ENCODE measurements at regions not wholly inside any gene's neighbourhood (a gene's known extent, or its start where the extent isn't known, plus 50 kb on each side); places are given as distances from the start of the nearest gene placed in this dataset.

- H3K27me3 Mint-ChIP-seq (ENCODE audit: unreplicated experiment) = no peaks in the 10 kb centered on the region
- H3K4me3 Mint-ChIP-seq (ENCODE audit: unreplicated experiment) = no peak overlapping the region
- DNase-seq = no peak
- H3K36me3 Mint-ChIP-seq (ENCODE audit: unreplicated experiment) = no peaks in the 10 kb centered on the region
- H3K27ac Mint-ChIP-seq (ENCODE audit: unreplicated experiment) = no peak overlapping the region
- no peaks in the 10 kb centered on the region for H3K4me1 Mint-ChIP-seq (ENCODE audit: low read depth, unreplicated experiment)
- TF ChIP-seq CTCF (IDR thresholded peaks at IDR 0.05; ENCODE audit: partially characterized antibody, unreplicated experiment) = no peak
- H3K9me3 Mint-ChIP-seq (ENCODE audit: unreplicated experiment) = peaks cover 2% of the 10 kb centered on the region
Measured at GRCh38 chr4:28435314-28435713, 1574.7 kb downstream of the STIM2 start.

GRCh38 chr4:28436191-28437080, 1575.8 kb downstream of the STIM2 start:
- no peak overlapping the region for H3K27ac Mint-ChIP-seq (ENCODE audit: unreplicated experiment)

GRCh38 chr4:28443371-28443770, 1582.7 kb downstream of the STIM2 start:
- DNase-seq = no peak
- Mint-ChIP-seq H3K4me1 (ENCODE audit: low read depth, unreplicated experiment) (peaks cover 6% of the 10 kb centered on the region), H3K27me3 (ENCODE audit: unreplicated experiment) (no peaks in the 10 kb centered on the region), H3K4me3 (ENCODE audit: unreplicated experiment) (no peak overlapping the region), H3K27ac (ENCODE audit: unreplicated experiment) (no peak overlapping the region), H3K9me3 (ENCODE audit: unreplicated experiment) (peaks cover 3% of the 10 kb centered on the region), H3K36me3 (ENCODE audit: unreplicated experiment) (no peaks in the 10 kb centered on the region)
- no peak for TF ChIP-seq CTCF (IDR thresholded peaks at IDR 0.05; ENCODE audit: partially characterized antibody, unreplicated experiment)

More at GRCh38 chr4:28436191-28437080, 1575.8 kb downstream of the STIM2 start:
- no peak for DNase-seq
- Mint-ChIP-seq H3K36me3 (ENCODE audit: unreplicated experiment) (no peaks in the 10 kb centered on the region), H3K4me1 (ENCODE audit: low read depth, unreplicated experiment) (no peaks in the 10 kb centered on the region), H3K4me3 (ENCODE audit: unreplicated experiment) (no peak overlapping the region), H3K9me3 (ENCODE audit: unreplicated experiment) (peaks cover 2% of the 10 kb centered on the region), H3K27me3 (ENCODE audit: unreplicated experiment) (no peaks in the 10 kb centered on the region)
- no peak for TF ChIP-seq CTCF (IDR thresholded peaks at IDR 0.05; ENCODE audit: partially characterized antibody, unreplicated experiment)

- H3K36me3 Mint-ChIP-seq (ENCODE audit: unreplicated experiment) = no peaks in the 10 kb centered on the region
- H3K27me3 Mint-ChIP-seq (ENCODE audit: unreplicated experiment) = no peaks in the 10 kb centered on the region
- TF ChIP-seq CTCF (IDR thresholded peaks at IDR 0.05; ENCODE audit: partially characterized antibody, unreplicated experiment) = no peak
- DNase-seq = peak; percentile 56
- H3K9me3 Mint-ChIP-seq (ENCODE audit: unreplicated experiment) = peaks cover 2% of the 10 kb centered on the region
- H3K4me1 Mint-ChIP-seq (ENCODE audit: low read depth, unreplicated experiment) = peaks cover 6% of the 10 kb centered on the region
- H3K4me3 Mint-ChIP-seq (ENCODE audit: unreplicated experiment) = no peak overlapping the region
- peak overlapping the region; percentile 9 for H3K27ac Mint-ChIP-seq (ENCODE audit: unreplicated experiment)
Measured at GRCh38 chr4:28443801-28444412, 1583.3 kb downstream of the STIM2 start.

Data from glutamatergic neuron (in vitro differentiated cells).